ENCODE measurements at regions not wholly inside any gene's neighbourhood (a gene's known extent, or its start where the extent isn't known, plus 50 kb on each side); places are given as distances from the start of the nearest gene placed in this dataset.
A peak's percentile ranks its signal among the peaks of the same experiment; 100 is the strongest.

- peak; percentile 22 for DNase-seq (ENCODE audit: low spot score)
- POLR2A ChIA-PET (ENCODE audit: low non-redundant PET): no interaction called here
- TF ChIP-seq, protein P1, sequence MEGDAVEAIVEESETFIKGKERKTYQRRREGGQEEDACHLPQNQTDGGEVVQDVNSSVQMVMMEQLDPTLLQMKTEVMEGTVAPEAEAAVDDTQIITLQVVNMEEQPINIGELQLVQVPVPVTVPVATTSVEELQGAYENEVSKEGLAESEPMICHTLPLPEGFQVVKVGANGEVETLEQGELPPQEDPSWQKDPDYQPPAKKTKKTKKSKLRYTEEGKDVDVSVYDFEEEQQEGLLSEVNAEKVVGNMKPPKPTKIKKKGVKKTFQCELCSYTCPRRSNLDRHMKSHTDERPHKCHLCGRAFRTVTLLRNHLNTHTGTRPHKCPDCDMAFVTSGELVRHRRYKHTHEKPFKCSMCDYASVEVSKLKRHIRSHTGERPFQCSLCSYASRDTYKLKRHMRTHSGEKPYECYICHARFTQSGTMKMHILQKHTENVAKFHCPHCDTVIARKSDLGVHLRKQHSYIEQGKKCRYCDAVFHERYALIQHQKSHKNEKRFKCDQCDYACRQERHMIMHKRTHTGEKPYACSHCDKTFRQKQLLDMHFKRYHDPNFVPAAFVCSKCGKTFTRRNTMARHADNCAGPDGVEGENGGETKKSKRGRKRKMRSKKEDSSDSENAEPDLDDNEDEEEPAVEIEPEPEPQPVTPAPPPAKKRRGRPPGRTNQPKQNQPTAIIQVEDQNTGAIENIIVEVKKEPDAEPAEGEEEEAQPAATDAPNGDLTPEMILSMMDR (conservative IDR thresholded peaks at IDR 0.05; ENCODE audit: low read depth): peak; percentile 95
- H3K27ac ChIP-seq: no peak overlapping the region
- CTCF ChIA-PET: interaction anchor here (0.6 to 1.1 kb wide), 10 partner anchors 10 to 1536 kb away, joined by 3 to 5 read pairs (median 3); no protein-coding TSS in a partner anchor
These were observed 88.4 kb downstream of the PMAIP1 start for GRCh38 chr18:59988098-59988706.

GRCh38 chr18:59987102-59987501, 87.3 kb downstream of the PMAIP1 start:
- no peak for DNase-seq (ENCODE audit: low spot score)
- ChIA-PET POLR2A (ENCODE audit: low non-redundant PET) (no interaction called here), CTCF (interaction anchor here (1.1 kb wide), 1 partner anchor 242 kb away, joined by 5 read pairs; no protein-coding TSS in a partner anchor)
- TF ChIP-seq, protein P1 (conservative IDR thresholded peaks at IDR 0.05; ENCODE audit: low read depth): no peak
- H3K27ac ChIP-seq: no peak overlapping the region

GRCh38 chr18:59986139-59986538, 86.3 kb downstream of the PMAIP1 start:
- ChIA-PET CTCF (interaction anchor here (1.5 kb wide), 1 partner anchor 563 kb away, joined by 3 read pairs; no protein-coding TSS in a partner anchor), POLR2A (ENCODE audit: low non-redundant PET) (no interaction called here)
- TF ChIP-seq, protein P1 (conservative IDR thresholded peaks at IDR 0.05; ENCODE audit: low read depth): no peak

DNA sequence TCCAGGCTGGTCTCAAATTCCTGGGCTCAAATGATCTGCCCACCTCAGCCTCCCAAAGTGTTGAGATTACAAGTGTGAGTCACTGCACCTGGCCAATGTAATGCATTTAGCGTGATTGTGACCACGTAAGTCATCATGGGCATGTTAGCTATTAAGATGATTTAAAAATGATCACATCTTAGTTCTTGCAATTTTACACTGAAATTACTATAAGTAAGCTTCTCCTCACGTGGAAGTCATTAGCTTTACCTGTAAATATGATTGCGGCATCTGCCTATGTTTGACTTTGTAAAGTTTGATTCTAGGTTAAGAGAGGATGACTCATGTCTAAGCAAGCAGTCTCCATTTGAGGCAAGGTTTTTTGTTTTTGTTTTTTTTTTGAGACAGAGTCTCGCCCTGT, 85.5 kb downstream of the PMAIP1 start:
- CTCF ChIA-PET: interaction anchor here (1.5 kb wide), 1 partner anchor 564 kb away, joined by 3 read pairs; no protein-coding TSS in a partner anchor
- DNase-seq (ENCODE audit: low spot score): no peak
- TF ChIP-seq, protein P1 (conservative IDR thresholded peaks at IDR 0.05; ENCODE audit: low read depth): no peak
- no peak overlapping the region for H3K27ac ChIP-seq
- POLR2A ChIA-PET (ENCODE audit: low non-redundant PET): no interaction called here

More at GRCh38 chr18:59986139-59986538, 86.3 kb downstream of the PMAIP1 start:
- no peak for DNase-seq (ENCODE audit: low spot score)
- no peak overlapping the region for H3K27ac ChIP-seq

DNA sequence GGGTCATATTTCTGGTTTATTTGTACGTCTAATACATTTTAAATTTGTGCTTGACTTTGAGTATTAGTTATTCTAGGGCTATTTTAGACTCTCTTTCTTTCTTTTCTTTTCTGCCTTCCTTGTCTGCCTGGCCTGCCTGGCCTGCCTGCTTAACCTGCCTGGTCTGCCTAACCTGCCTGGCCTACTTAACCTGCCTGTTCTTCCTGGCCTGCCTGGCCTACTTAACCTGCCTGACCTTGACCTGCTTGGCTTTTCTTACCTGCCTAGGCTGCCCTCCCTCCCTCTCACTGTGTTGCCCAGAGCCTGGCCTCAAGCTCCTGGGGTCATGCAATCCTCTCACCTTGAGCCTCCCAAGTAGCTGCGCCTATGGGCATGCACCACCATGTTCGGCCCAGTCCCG, 83.7 kb downstream of the PMAIP1 start:
- H3K27ac ChIP-seq: no peak overlapping the region
- CTCF ChIA-PET: no interaction called here
- no peak for DNase-seq (ENCODE audit: low spot score)
- POLR2A ChIA-PET (ENCODE audit: low non-redundant PET): no interaction called here
- TF ChIP-seq, protein P1 (conservative IDR thresholded peaks at IDR 0.05; ENCODE audit: low read depth): no peak

DNA sequence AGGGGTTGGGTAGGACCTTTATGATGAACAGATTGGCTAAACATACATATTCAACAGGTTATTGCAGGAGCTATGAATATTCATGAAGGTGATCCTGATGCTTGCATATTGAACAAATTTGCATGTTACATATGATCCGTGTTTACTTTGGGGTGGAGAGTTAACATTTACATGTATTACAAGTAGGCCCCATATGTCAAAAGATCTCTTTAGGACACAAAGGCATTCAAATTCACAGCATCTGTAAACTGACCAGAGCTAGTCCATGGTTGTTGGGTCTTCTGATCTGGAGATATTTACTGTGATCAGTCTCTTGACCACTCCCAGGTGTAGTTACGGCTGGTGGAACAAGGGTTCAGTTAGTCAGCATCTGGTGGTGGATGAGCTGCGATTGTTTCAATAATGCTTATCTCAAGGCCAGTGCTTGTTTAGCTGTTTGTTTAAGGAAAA, 80.4 kb downstream of the PMAIP1 start:
- no peak overlapping the region for H3K27ac ChIP-seq
- no peak for DNase-seq (ENCODE audit: low spot score)
- ChIA-PET POLR2A (ENCODE audit: low non-redundant PET) (no interaction called here), CTCF (no interaction called here)
- TF ChIP-seq, protein P1 (conservative IDR thresholded peaks at IDR 0.05; ENCODE audit: low read depth): no peak

Measured in RWPE1 (cell line).